ENCODE measurements at regions not wholly inside any gene's neighbourhood (a gene's known extent, or its start where the extent isn't known, plus 50 kb on each side); places are given as distances from the start of the nearest gene placed in this dataset.
A peak's percentile ranks its signal among the peaks of the same experiment; 100 is the strongest.

DNA sequence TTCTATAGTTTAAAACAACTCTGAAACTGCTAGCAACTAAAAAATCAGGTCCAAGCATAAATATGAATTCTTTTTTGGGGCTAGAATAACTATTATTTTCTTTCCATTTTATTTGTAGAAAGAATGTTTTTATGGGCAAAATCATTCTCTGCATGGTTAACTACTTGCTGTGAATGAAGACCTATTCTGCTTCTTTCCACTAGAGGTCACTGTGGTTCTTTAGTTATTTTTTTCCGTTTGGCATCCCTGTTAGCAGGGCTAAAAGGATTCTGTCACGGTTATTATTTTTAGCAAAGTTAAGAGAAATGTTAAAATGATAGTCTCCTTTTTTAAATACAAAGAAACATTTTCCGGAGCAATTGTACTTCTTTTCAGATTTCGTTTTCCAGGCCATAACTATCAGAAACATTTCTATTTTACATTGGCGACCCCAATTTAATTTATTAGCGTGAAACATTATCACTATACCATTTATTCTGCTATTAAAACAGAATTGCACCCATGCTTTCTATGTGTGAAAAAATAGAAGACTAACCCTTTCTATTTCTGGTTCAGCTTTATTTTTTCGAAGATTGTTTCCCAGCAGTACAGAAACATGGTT lies 404.8 kb downstream of the ATP23 start:
- H3K9me2 ChIP-seq (ENCODE audit: insufficient read depth): no peaks in the 10 kb centered on the region
- H4K20me1 ChIP-seq (ENCODE audit: insufficient read depth): no peaks in the 10 kb centered on the region
- no peak overlapping the region for H3K4me3 ChIP-seq (replicated peaks in 1 of 2; ENCODE audit: low read depth in 1 of 2, low read length in 2 of 2)
- intact Hi-C loops (cut with micrococcal nuclease): loop anchor here (1.0 to 5.0 kb wide), 5 partner anchors 97 to 804 kb away; no protein-coding TSS in a partner anchor
- BruUV-seq (replicated peaks): no TSS peak
- ChIA-PET CTCF (interaction anchor here (1.0 to 1.4 kb wide), 3 partner anchors 97 to 363 kb away, joined by 3 to 23 read pairs (median 4); no protein-coding TSS in a partner anchor), POLR2A (interaction anchor here (0.9 kb wide), 1 partner anchor 97 kb away, joined by 4 read pairs; no protein-coding TSS in a partner anchor), RAD21 (ENCODE audit: low non-redundant PET in 1 of 2, low total read pairs in 2 of 2, uncharacterized antibody in 2 of 2, unreplicated experiment in 2 of 2) (no interaction called here)
- no peaks in the 10 kb centered on the region for H3K79me2 ChIP-seq (ENCODE audit: insufficient read depth, low read length)
- H3K9ac ChIP-seq (ENCODE audit: low read length): no peak overlapping the region
- TF ChIP-seq FOSL1 (IDR thresholded peaks at IDR 0.05; ENCODE audit: low read depth): no peak
- peak; percentile 77 for TF ChIP-seq RAD21 (IDR thresholded peaks at IDR 0.05; ENCODE audit: low read depth)
- TF ChIP-seq, protein P1, sequence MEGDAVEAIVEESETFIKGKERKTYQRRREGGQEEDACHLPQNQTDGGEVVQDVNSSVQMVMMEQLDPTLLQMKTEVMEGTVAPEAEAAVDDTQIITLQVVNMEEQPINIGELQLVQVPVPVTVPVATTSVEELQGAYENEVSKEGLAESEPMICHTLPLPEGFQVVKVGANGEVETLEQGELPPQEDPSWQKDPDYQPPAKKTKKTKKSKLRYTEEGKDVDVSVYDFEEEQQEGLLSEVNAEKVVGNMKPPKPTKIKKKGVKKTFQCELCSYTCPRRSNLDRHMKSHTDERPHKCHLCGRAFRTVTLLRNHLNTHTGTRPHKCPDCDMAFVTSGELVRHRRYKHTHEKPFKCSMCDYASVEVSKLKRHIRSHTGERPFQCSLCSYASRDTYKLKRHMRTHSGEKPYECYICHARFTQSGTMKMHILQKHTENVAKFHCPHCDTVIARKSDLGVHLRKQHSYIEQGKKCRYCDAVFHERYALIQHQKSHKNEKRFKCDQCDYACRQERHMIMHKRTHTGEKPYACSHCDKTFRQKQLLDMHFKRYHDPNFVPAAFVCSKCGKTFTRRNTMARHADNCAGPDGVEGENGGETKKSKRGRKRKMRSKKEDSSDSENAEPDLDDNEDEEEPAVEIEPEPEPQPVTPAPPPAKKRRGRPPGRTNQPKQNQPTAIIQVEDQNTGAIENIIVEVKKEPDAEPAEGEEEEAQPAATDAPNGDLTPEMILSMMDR (IDR thresholded peaks at IDR 0.05 in 2 of 3, conservative IDR thresholded peaks at IDR 0.05 in 1 of 3; ENCODE audit: borderline replicate concordance in 1 of 3, insufficient read depth in 1 of 3, low read depth in 2 of 3, low read length in 2 of 3): peak; percentile 70 to 79 (median 78)
- ATAC-seq (peak; percentile 77), DNase-seq (ENCODE audit: low read depth, low spot score) (peak; percentile 12)
- no peaks in the 10 kb centered on the region for H3K36me3 ChIP-seq (ENCODE audit: control insufficient read depth in 1 of 2, insufficient read depth in 2 of 2, low read length in 2 of 2)
- no peak overlapping the region for H3K27ac ChIP-seq (ENCODE audit: low read depth, low read length)
- H3K4me1 ChIP-seq (ENCODE audit: control insufficient read depth in 1 of 2, insufficient read depth in 2 of 2, low read length in 2 of 2): no peaks in the 10 kb centered on the region
- no peak overlapping the region for H3K4me2 ChIP-seq (ENCODE audit: low read length)
- H3K9me3 ChIP-seq (ENCODE audit: control insufficient read depth in 1 of 2, insufficient read depth in 1 of 2, low read depth in 1 of 2, low read length in 2 of 2): no peaks in the 10 kb centered on the region
- no peaks in the 10 kb centered on the region for H3K27me3 ChIP-seq (ENCODE audit: insufficient read depth, low read length)
- H2AFZ ChIP-seq (ENCODE audit: low read depth, low read length, poor library complexity, severe bottlenecking): peak overlapping the region; percentile 79

DNA sequence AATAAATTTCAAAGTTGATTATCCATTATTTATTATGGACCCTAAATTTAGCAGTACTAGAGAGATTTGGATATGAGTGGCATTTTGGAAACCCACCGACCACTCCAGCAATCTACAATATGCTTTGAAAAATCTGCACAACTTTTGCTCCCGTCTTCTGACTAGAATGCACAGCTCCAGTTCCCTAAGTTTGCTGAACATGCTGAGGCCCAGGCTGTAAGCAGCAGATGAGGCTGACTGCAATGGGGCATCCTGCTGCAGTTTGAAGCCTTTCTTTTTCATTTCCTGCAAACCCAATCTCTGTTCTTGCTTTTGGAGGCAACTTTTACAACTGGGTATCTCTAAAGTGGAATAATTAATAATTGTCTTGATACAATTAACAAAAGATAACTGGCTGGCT lies 405.8 kb downstream of the ATP23 start:
- Histone ChIP-seq H4K20me1 (ENCODE audit: insufficient read depth) (no peaks in the 10 kb centered on the region), H3K4me3 (replicated peaks in 1 of 2; ENCODE audit: low read depth in 1 of 2, low read length in 2 of 2) (no peak overlapping the region), H3K27ac (ENCODE audit: low read depth, low read length) (no peak overlapping the region), H2AFZ (ENCODE audit: low read depth, low read length, poor library complexity, severe bottlenecking) (no peak overlapping the region), H3K27me3 (ENCODE audit: insufficient read depth, low read length) (no peaks in the 10 kb centered on the region), H3K9ac (ENCODE audit: low read length) (no peak overlapping the region), H3K9me2 (ENCODE audit: insufficient read depth) (no peaks in the 10 kb centered on the region), H3K4me2 (ENCODE audit: low read length) (no peak overlapping the region), H3K79me2 (ENCODE audit: insufficient read depth, low read length) (no peaks in the 10 kb centered on the region), H3K4me1 (ENCODE audit: control insufficient read depth in 1 of 2, insufficient read depth in 2 of 2, low read length in 2 of 2) (no peaks in the 10 kb centered on the region), H3K9me3 (ENCODE audit: control insufficient read depth in 1 of 2, insufficient read depth in 1 of 2, low read depth in 1 of 2, low read length in 2 of 2) (no peaks in the 10 kb centered on the region), H3K36me3 (ENCODE audit: control insufficient read depth in 1 of 2, insufficient read depth in 2 of 2, low read length in 2 of 2) (no peaks in the 10 kb centered on the region)
- DNase-seq (ENCODE audit: low read depth, low spot score) (no peak), ATAC-seq (no peak)
- no TSS peak for BruUV-seq (replicated peaks)
- RAD21 ChIA-PET (ENCODE audit: low non-redundant PET in 1 of 2, low total read pairs in 2 of 2, uncharacterized antibody in 2 of 2, unreplicated experiment in 2 of 2): no interaction called here
- POLR2A ChIA-PET: interaction anchor here (0.9 kb wide), 1 partner anchor 96 kb away, joined by 4 read pairs; no protein-coding TSS in a partner anchor
- CTCF ChIA-PET: interaction anchor here (1.0 to 2.4 kb wide), 4 partner anchors 20 to 364 kb away, joined by 3 to 23 read pairs (median 4); no protein-coding TSS in a partner anchor
- intact Hi-C loops (cut with micrococcal nuclease): loop anchor here (2.0 to 5.0 kb wide), 3 partner anchors 195 to 740 kb away; no protein-coding TSS in a partner anchor
- TF ChIP-seq RAD21 (IDR thresholded peaks at IDR 0.05; ENCODE audit: low read depth): no peak
- TF ChIP-seq, protein P2, sequence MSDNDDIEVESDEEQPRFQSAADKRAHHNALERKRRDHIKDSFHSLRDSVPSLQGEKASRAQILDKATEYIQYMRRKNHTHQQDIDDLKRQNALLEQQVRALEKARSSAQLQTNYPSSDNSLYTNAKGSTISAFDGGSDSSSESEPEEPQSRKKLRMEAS (IDR thresholded peaks at IDR 0.05): no peak
- TF ChIP-seq ZFX (IDR thresholded peaks at IDR 0.05): no peak
- TF ChIP-seq EZH2phosphoT487 (IDR thresholded peaks at IDR 0.05; ENCODE audit: borderline replicate concordance): no peak
- no peak for TF ChIP-seq EGR1 (IDR thresholded peaks at IDR 0.05; ENCODE audit: low read depth)
- TF ChIP-seq, protein P3, sequence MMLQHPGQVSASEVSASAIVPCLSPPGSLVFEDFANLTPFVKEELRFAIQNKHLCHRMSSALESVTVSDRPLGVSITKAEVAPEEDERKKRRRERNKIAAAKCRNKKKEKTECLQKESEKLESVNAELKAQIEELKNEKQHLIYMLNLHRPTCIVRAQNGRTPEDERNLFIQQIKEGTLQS (IDR thresholded peaks at IDR 0.05): no peak
- TF ChIP-seq POLR2A (IDR thresholded peaks at IDR 0.05; ENCODE audit: borderline replicate concordance, extremely low read depth, insufficient read depth, insufficient read length): no peak
- TF ChIP-seq, protein P4, sequence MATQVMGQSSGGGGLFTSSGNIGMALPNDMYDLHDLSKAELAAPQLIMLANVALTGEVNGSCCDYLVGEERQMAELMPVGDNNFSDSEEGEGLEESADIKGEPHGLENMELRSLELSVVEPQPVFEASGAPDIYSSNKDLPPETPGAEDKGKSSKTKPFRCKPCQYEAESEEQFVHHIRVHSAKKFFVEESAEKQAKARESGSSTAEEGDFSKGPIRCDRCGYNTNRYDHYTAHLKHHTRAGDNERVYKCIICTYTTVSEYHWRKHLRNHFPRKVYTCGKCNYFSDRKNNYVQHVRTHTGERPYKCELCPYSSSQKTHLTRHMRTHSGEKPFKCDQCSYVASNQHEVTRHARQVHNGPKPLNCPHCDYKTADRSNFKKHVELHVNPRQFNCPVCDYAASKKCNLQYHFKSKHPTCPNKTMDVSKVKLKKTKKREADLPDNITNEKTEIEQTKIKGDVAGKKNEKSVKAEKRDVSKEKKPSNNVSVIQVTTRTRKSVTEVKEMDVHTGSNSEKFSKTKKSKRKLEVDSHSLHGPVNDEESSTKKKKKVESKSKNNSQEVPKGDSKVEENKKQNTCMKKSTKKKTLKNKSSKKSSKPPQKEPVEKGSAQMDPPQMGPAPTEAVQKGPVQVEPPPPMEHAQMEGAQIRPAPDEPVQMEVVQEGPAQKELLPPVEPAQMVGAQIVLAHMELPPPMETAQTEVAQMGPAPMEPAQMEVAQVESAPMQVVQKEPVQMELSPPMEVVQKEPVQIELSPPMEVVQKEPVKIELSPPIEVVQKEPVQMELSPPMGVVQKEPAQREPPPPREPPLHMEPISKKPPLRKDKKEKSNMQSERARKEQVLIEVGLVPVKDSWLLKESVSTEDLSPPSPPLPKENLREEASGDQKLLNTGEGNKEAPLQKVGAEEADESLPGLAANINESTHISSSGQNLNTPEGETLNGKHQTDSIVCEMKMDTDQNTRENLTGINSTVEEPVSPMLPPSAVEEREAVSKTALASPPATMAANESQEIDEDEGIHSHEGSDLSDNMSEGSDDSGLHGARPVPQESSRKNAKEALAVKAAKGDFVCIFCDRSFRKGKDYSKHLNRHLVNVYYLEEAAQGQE (IDR thresholded peaks at IDR 0.05; ENCODE audit: low read depth): no peak
- TF ChIP-seq ZNF274 (IDR thresholded peaks at IDR 0.05; ENCODE audit: low read depth, low read length): no peak
- no peak for TF ChIP-seq CEBPB (IDR thresholded peaks at IDR 0.05; ENCODE audit: low read depth)
